Choroid plexus epithelial cell (primary cell): ENCODE measurements at regions not wholly inside any gene's neighbourhood (a gene's known extent, or its start where the extent isn't known, plus 50 kb on each side); places are given as distances from the start of the nearest gene placed in this dataset.
"Not testable (repeated sequence)": the region's sequence is repeated elsewhere in the genome, so short reads cannot be mapped to it uniquely, and the experiment has no call there.

Experiments used
- DNase-seq: peaks from one replicate; pipeline ENCODE4 v3.0.0-alpha.2; 2010; ENCODE audit warnings: low read depth
- H3K4me3 ChIP-seq: 2 replicates; pipeline ENCODE4 v1.5.1; 2011; ENCODE audit warnings: low read depth, mild to moderate bottlenecking, control low read depth, low read length, moderate library complexity
- CTCF ChIP-seq: conservative IDR thresholded peaks from 2 replicates; pipeline ENCODE4 v1.5.1; 2011; ENCODE audit warnings: low read depth, mild to moderate bottlenecking, control low read depth, inconsistent platforms, low read length, moderate library complexity

- no peak overlapping the region for H3K4me3 ChIP-seq
Observed at GRCh38 chr6:82511546-82511945, 147.9 kb downstream of the TPBG start.

DNA sequence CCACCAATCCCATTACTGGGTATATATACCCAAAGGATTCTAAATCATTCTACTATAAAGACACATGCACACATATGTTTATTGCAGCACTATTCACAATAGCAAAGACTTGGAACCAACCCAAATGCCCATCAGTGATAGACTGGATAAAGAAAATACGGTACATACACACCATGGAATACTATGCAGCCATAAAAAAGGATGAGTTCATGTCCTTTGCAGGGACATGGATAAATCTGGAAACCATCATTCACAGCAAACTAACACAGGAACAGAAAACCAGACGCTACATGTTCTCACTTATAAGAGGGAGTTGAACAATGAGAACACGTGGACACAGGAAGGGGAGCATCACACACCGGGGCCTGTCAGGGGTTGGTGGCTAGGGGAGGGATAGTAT lies 154.3 kb downstream of the TPBG start:
- not testable (repeated sequence) for DNase-seq, H3K4me3 ChIP-seq

More at GRCh38 chr6:82511546-82511945, 147.9 kb downstream of the TPBG start:
- DNase-seq, result no peak
- TF ChIP-seq CTCF, result no peak

GRCh38 chr6:82521369-82521768 lies 157.8 kb downstream of the TPBG start:
- no peak overlapping the region for H3K4me3 ChIP-seq
- DNase-seq, result peak; percentile 6
- TF ChIP-seq CTCF, result no peak

DNA sequence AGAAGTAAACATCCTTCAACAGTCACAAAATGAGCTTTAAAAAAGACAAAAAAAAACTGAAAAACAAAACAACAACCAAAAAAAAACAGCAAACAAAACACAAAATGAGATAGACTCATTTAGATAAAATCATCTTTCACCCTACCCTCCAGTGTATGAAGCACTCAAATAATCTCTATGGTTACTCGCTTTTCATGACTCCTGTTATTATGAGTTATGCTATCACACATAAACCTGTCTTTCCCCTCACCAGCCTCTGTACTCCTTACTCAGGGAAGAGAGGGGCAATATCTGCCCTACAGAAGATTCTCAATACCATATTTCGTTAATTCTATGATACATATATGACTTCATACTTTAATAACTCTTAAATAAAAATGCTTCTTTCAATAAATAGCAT lies 158.2 kb downstream of the TPBG start:
- no peak overlapping the region for H3K4me3 ChIP-seq
- no peak for DNase-seq
- no peak for TF ChIP-seq CTCF

DNA sequence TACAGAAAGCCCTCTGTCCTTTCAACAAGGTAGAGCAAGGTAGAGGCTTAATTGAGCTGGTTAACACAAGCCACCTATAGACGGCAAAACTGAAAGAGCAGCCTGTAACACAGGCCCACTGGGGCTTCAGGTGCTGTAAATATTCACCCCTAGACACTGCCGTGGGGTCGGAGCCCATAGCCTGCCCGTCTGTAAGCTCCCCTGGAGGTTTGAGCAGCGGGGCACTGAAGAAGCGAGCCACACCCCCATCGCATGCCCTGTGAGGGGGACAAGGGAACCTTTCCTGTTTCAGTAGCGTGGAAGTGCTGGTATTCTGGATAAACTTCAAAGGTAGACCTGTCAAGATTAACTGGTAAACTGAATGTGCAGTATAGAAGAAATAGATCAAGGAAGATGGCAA lies 160.4 kb downstream of the TPBG start:
- no peak for TF ChIP-seq CTCF
- DNase-seq, result no peak
- H3K4me3 ChIP-seq, result no peak overlapping the region

GRCh38 chr6:82525775-82526495 lies 162.3 kb downstream of the TPBG start:
- H3K4me3 ChIP-seq, result no peak overlapping the region
- no peak for DNase-seq
- TF ChIP-seq CTCF, result no peak

DNA sequence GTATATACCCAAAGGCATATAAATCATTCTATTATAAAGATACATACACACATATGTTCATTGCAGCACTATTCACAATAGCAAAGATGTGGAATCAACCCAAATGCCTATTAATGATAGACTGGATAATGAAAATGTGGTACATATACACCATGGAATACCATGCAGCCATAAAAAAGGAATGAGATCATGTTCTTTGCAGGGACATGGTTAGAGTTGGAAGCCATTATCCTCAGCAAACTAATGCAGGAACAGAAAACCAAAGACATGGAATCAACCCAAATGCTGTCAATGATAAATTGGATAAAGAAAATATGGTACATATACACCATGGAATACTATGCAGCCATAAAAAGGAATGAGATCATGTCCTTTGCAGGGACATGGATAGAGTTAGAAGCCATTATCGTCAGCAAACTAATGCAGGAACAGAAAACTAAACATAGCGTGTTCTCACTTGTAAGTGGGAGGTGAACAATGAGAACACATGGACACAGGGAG lies 166.4 kb downstream of the TPBG start:
- H3K4me3 ChIP-seq, DNase-seq: not testable (repeated sequence)

GRCh38 chr6:82534876-82535275 lies 171.3 kb downstream of the TPBG start:
- no peak for DNase-seq
- no peak overlapping the region for H3K4me3 ChIP-seq
- TF ChIP-seq CTCF, result no peak

- not testable (repeated sequence) for H3K4me3 ChIP-seq, DNase-seq
Observed at GRCh38 chr6:82549480-82549879, 185.9 kb downstream of the TPBG start.

- not testable (repeated sequence) for DNase-seq, H3K4me3 ChIP-seq
Observed at GRCh38 chr6:82551311-82551710, 187.7 kb downstream of the TPBG start.
